ENCODE measurements at regions not wholly inside any gene's neighbourhood (a gene's known extent, or its start where the extent isn't known, plus 50 kb on each side); places are given as distances from the start of the nearest gene placed in this dataset.
A peak's percentile ranks its signal among the peaks of the same experiment; 100 is the strongest.
"Not testable (repeated sequence)": the region's sequence is repeated elsewhere in the genome, so short reads cannot be mapped to it uniquely, and the experiment has no call there.

DNA sequence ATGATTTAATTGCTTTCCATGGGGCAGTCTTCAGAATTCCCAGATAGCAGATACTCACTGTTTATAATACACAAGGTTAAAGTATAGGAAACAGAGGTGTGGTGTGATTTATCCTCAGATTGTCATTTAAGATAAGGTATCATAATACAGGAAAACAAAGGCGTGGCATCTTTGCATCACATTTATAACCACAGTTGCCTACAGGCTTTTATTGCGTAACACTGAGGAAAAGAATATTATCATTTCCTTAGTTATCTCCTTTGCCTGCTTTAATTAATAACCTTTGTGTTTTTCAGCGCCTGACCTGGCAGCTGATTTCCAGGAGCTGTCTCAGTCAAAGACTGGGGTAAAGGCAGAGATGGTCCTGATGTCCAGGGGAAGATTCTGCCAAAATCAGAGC, 68.8 kb downstream of the SSX7 start:
- DNase-seq, result no peak

DNA sequence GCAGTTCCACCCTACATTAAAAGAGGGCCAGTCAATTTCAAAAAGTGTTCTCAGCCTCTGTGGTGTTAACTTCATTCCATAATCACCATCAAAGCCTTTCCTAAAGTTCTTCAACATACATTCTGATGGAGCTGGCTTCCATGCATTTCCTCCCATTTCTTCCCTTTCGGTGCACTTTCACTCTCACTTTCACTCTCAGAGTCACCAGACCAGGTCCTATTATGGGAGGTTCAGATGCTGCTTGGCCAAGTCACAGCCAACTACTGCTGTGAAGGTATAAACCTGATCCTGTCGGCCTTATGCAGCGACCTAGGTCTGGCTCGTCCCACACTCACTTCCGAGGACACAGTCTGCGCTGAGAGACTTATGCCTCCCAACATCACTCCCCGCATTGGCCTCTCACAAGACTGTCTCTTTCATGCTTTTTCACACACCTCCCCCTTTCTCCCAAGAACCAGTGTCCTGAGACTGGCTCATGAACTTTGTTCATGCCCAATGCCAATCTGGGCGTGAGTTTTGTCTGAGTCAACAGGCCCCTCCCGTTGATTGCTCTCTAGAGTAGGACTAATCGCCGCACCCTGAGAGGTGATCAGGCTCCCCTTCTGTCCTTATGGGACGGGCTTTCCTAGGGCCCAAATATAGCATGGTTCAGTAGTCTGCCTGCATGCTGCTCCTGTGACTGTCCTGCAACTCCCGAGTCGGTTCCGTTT, 60.8 kb upstream of the XAGE1B start:
- no peak for DNase-seq

DNA sequence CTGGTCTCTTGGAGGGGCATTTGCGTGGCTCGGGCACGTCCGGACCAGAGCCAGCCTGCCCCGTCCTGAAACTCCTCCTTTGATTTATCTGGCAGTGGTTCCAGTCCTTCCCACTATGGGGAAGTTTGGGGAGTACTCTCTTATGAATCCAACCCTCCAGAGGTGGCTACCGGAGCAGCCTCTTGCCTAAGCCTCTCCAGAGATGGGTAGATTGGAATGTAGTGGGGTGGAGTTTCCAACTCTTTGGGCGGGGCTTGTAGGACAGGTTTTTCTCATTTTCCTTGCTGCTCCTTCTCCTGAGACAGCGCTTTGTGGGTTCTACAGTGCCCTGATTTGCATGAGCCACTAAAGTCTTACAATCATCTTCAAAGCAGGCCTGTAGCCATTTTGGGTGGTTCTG, 60.1 kb upstream of the XAGE1B start:
- DNase-seq, result no peak

DNA sequence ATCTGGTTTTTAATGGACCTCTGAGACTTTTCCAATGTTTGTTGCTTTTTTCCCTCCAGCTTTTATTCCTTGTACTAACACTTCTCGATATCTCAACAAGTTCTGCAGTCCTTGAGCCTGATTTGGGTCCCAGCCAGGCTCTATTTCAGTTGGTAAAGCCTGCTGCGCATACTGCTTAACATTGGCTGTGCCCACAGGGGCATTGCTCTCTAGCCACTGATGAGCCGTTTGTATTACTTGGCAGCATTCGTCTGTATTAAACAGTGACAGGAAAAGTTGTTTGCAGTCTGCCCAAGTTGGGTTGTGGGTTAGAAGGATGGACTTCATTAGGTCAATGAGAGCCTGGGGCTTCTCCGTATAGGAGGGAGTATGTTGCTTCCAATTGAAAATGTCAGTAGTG, 59.6 kb upstream of the XAGE1B start:
- no peak for DNase-seq

DNA sequence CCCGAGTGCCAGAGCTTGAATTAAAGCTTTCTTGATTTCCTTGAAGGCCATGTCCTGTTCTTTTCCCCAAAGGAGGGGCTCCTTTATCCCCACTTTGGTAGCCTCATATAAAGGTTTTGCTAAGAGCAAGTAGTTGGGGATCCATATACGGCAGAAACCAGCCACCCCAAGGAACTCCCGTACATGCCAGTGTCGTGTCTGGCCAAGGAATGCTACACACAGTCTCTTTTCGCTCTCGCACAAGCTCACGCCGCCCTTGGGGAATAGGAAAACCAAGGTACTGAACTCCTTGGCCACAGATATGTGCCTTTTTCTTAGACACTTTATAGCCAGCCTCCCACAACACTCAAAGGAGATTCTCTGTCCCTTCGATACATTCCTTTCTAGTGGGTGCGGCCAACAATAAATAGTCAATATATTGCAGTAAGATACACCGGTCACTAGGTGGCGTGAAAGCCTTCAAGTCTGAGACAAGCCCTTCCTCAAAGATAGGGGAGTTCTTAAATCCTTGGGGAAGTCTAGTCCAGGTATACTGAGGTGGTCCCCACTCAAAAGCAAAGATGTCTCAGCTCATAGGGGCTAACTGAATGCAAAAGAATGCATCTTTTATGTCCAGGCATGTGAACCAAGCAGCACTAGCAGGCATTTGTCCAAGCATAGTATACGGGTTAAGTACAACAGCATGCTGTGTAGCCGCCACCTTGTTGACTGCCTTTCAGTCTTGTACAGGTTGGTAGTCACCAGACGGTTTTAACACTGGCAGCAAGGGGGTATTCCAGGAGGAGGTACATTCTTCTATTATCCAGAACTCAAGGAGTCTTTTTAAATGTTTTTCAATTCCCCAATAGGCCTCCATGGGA, 57.8 kb upstream of the XAGE1B start:
- peak; percentile 51 for DNase-seq

DNA sequence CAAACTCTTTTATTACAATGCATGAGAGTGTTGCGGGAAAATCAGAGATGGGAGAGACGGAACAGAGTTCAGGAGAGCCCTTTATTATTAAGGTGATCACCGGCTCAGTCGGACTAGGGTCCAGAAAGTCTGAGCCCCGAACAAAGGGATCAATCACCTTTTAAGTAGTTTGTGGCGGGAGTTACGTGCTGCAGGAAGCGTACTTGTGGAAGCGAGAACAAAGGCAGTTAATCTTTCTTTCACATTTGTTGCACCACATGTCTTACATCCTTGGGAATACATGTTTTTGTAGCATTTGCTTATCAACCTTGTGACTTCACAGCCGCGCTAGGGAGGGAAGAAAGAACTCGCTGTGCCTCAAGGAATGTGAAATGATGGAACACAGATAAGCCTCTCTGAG, 51.3 kb upstream of the XAGE1B start:
- not testable (repeated sequence) for DNase-seq

Data from EL (cell line).